Gastrocnemius medialis (tissue), 4 donors: ENCODE measurements at regions not wholly inside any gene's neighbourhood (a gene's known extent, or its start where the extent isn't known, plus 50 kb on each side); places are given as distances from the start of the nearest gene placed in this dataset.

Experiments used
- ATAC-seq, 2 donors: fragments of 150-250 bp; one replicate each; pipeline ENCODE4 v1.9.1; 2016
- DNase-seq, 2 donors: peaks; one replicate each; pipeline ENCODE4 v3.0.0-alpha.2; 2019
- H3K27ac ChIP-seq, 4 donors: fragments of 200-600 bp; sonication (generic); 1 replicate in 1 of 4; 2 replicates in 3 of 4; pipeline ENCODE4 v1.5.1; 2016 to 2018; ENCODE audit warnings: mild to moderate bottlenecking in 2 of 4, moderate library complexity in 1 of 4
- H3K27me3 ChIP-seq, 3 donors: fragments of 200-600 bp; sonication (generic) in 2 of 3; 1 replicate in 1 of 3; 2 replicates in 2 of 3; pipeline versions ENCODE4 v1.5.1 to v1.6.0; 2016 to 2019; ENCODE audit warnings: mild to moderate bottlenecking in 1 of 3, moderate library complexity in 1 of 3
- H3K36me3 ChIP-seq, 2 donors: fragments of 200-600 bp; sonication (generic) in 1 of 2; one replicate each; pipeline ENCODE4 v1.5.1; 2017 to 2018
- H3K4me1 ChIP-seq, 2 donors: fragments of 200-600 bp; sonication (generic) in 1 of 2; one replicate each; pipeline ENCODE4 v1.5.1; 2016 to 2017; ENCODE audit warnings: mild to moderate bottlenecking in 2 of 2
- H3K4me3 ChIP-seq, 4 donors: fragments of 200-600 bp; sonication (generic) in 3 of 4; 1 replicate in 1 of 4; 2 replicates in 3 of 4; pipeline ENCODE4 v1.5.1; 2016 to 2019; ENCODE audit warnings: mild to moderate bottlenecking in 2 of 4
- H3K9me3 ChIP-seq, 3 donors: fragments of 200-600 bp; sonication (generic) in 2 of 3; 1 replicate in 1 of 3; 2 replicates in 2 of 3; pipeline ENCODE4 v1.5.1; 2016 to 2019
- POLR2A ChIP-seq, 2 donors: fragments of 450-650 bp; IDR thresholded peaks; one replicate each; pipeline ENCODE4 v1.6.1; 2017; ENCODE audit warnings: antibody characterized with exemption in 2 of 2, mild to moderate bottlenecking in 2 of 2, moderate library complexity in 2 of 2
- in situ Hi-C, 4 donors: fragments of 200-750 bp; cut with MboI; loops; one replicate each; pipeline versions ENCODE4 v1.15.0 to v1.8.0; 2017; ENCODE audit warnings: low sequenced_read_pairs in 4 of 4
- intact Hi-C: fragments of 100-400 bp; cut with DNase I; formaldehyde crosslinking; loops from one replicate; pipeline ENCODE4 v1.15.1; 2023; ENCODE audit warnings: low total_unique reads
- TF ChIP-seq, protein P1 (sequence below), 5 experiments: fragments of 450-650 bp in 3 of 5; fragments of 200-600 bp in 2 of 5; sonication (generic) in 2 of 5; IDR thresholded peaks in 4 of 5; conservative IDR thresholded peaks in 1 of 5; 1 replicate in 4 of 5; 2 replicates in 1 of 5; pipeline ENCODE4 v1.5.1; 2016 to 2019; ENCODE audit warnings: antibody characterized with exemption in 5 of 5, mild to moderate bottlenecking in 3 of 5, moderate library complexity in 3 of 5

DNA sequence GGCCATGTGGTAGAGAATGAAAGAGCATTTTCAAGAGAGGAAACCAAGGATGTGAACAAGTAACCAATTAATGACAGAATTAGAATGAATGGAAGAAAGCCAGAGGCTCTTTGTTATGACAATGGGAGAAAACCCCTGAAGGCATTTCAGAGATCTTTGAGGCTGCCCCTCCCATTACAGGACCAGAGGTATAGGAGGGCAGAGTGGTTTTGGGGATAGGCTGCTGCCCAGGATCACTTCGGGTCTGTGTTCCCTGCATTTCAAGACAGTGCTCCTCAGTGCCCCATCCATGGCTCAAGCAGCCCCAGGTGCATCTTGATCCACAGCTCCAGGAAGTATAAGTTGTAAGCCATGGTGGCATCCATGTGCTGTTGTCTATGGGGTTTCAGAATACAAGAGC, 124.0 kb upstream of the HPF1 start:
- no peak overlapping the region for H3K27ac ChIP-seq
- no peak for ATAC-seq
- intact Hi-C loops, result no loop called here

DNA sequence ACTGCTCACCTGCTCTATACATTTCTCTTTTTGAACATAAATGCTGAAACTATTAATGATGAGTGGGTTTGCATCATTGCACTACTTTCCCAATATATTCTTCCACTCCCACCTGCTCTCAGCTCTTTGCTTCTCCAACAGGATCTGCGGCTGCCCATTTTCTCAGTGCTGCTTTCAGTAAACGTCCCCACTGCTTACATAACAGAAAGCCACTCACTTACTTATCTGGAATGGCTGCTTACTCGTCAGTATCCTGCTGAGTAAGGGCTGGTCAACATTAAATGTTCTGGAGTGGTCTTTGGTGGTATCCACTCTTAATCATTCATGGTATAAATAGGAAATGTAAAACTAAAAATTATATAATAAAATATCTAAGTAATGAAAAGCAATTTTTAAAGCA, 112.8 kb upstream of the HPF1 start:
- intact Hi-C loops, result no loop called here
- in situ Hi-C loops, result no loop called here

More for the DNA sequence above, 124.0 kb upstream of the HPF1 start:
- Histone ChIP-seq H3K4me3 (no peak overlapping the region), H3K36me3 (no peaks in the 10 kb centered on the region), H3K9me3 (no peaks in the 10 kb centered on the region), H3K4me1 (no peaks in the 10 kb centered on the region), H3K27me3 (no peaks in the 10 kb centered on the region)
- in situ Hi-C loops, result no loop called here
- DNase-seq, result no peak
- TF ChIP-seq POLR2A (IDR thresholded peaks at IDR 0.05), result no peak
- TF ChIP-seq, protein P1, sequence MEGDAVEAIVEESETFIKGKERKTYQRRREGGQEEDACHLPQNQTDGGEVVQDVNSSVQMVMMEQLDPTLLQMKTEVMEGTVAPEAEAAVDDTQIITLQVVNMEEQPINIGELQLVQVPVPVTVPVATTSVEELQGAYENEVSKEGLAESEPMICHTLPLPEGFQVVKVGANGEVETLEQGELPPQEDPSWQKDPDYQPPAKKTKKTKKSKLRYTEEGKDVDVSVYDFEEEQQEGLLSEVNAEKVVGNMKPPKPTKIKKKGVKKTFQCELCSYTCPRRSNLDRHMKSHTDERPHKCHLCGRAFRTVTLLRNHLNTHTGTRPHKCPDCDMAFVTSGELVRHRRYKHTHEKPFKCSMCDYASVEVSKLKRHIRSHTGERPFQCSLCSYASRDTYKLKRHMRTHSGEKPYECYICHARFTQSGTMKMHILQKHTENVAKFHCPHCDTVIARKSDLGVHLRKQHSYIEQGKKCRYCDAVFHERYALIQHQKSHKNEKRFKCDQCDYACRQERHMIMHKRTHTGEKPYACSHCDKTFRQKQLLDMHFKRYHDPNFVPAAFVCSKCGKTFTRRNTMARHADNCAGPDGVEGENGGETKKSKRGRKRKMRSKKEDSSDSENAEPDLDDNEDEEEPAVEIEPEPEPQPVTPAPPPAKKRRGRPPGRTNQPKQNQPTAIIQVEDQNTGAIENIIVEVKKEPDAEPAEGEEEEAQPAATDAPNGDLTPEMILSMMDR (IDR thresholded peaks at IDR 0.05 in 4 of 5, conservative IDR thresholded peaks at IDR 0.05 in 1 of 5), result no peak

DNA sequence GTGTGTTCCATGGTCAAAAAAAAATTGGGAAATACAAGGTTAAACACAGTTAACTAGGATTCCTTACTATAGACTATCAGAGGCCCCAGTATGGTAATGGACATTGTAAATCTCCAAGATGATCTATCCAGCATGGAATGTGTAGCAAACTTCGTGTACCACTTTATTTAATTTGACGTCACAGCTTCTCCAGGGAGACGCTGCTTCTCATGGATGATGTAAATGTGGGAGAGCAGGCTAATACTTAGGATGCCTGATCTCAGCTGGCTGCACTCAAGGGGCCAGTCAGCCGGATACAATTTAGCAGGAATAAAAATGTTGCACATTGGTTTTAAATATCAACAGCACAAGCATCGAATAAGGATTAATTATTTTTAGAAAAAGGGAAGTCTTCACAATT, 111.7 kb upstream of the HPF1 start:
- H3K27ac ChIP-seq, result no peak overlapping the region
- in situ Hi-C loops (no loop called here), intact Hi-C loops (no loop called here)
- no peak overlapping the region for H3K4me3 ChIP-seq
- no peaks in the 10 kb centered on the region for H3K36me3 ChIP-seq
- H3K9me3 ChIP-seq, result no peaks in the 10 kb centered on the region
- H3K27me3 ChIP-seq, result no peaks in the 10 kb centered on the region
- no peak for TF ChIP-seq POLR2A (IDR thresholded peaks at IDR 0.05)
- TF ChIP-seq, protein P1 (IDR thresholded peaks at IDR 0.05 in 4 of 5, conservative IDR thresholded peaks at IDR 0.05 in 1 of 5), result no peak
- no peak for DNase-seq
- H3K4me1 ChIP-seq, result no peaks in the 10 kb centered on the region
- ATAC-seq, result no peak

More for the DNA sequence above, 112.8 kb upstream of the HPF1 start:
- Histone ChIP-seq H3K36me3 (no peaks in the 10 kb centered on the region), H3K27me3 (no peaks in the 10 kb centered on the region), H3K27ac (no peak overlapping the region), H3K9me3 (no peaks in the 10 kb centered on the region), H3K4me1 (no peaks in the 10 kb centered on the region), H3K4me3 (no peak overlapping the region)
- no peak for ATAC-seq
- no peak for DNase-seq
- TF ChIP-seq, protein P1 (IDR thresholded peaks at IDR 0.05 in 4 of 5, conservative IDR thresholded peaks at IDR 0.05 in 1 of 5), result no peak
- TF ChIP-seq POLR2A (IDR thresholded peaks at IDR 0.05), result no peak

DNA sequence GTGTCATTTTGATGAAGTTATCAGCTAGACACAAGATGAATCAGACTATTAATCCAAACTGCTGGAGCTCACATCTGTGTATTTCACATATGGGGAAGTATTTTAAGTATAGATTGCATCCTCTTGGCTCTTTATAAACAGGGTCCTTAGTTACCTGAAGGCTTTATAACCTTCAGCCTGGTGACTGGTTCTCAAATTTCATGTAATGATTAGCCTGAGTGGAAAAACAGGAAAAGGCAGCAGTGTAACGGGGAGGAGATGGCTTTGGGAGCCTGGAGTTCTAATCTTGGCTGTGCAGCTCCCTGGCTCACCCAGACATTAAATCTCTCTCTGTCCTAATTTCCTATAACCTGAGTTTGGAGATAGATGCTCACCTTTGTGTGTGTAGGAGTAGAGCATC, 103.8 kb upstream of the HPF1 start:
- no peak overlapping the region for H3K4me3 ChIP-seq
- H3K36me3 ChIP-seq, result no peaks in the 10 kb centered on the region
- H3K4me1 ChIP-seq, result no peaks in the 10 kb centered on the region
- TF ChIP-seq, protein P1 (IDR thresholded peaks at IDR 0.05 in 4 of 5, conservative IDR thresholded peaks at IDR 0.05 in 1 of 5), result no peak
- TF ChIP-seq POLR2A (IDR thresholded peaks at IDR 0.05), result no peak
- H3K9me3 ChIP-seq, result no peaks in the 10 kb centered on the region
- no peaks in the 10 kb centered on the region for H3K27me3 ChIP-seq
- intact Hi-C loops, result no loop called here
- in situ Hi-C loops, result no loop called here
- no peak overlapping the region for H3K27ac ChIP-seq
- ATAC-seq (no peak), DNase-seq (no peak)
